DMS 273 (cell line): ENCODE measurements at regions not wholly inside any gene's neighbourhood (a gene's known extent, or its start where the extent isn't known, plus 50 kb on each side); places are given as distances from the start of the nearest gene placed in this dataset.

ENCODE experiments used
- DNase-seq: peaks from one replicate; lab custom pipeline; 2025; ENCODE audit not compliant: unreplicated experiment; lab: John Stamatoyannopoulos, UW

GRCh38 chr16:86987746-86988670 is 329.2 kb downstream of the C16orf95 start:
- DNase-seq = no peak

GRCh38 chr16:86988920-86989696 is 328.1 kb downstream of the C16orf95 start:
- DNase-seq = no peak

DNA sequence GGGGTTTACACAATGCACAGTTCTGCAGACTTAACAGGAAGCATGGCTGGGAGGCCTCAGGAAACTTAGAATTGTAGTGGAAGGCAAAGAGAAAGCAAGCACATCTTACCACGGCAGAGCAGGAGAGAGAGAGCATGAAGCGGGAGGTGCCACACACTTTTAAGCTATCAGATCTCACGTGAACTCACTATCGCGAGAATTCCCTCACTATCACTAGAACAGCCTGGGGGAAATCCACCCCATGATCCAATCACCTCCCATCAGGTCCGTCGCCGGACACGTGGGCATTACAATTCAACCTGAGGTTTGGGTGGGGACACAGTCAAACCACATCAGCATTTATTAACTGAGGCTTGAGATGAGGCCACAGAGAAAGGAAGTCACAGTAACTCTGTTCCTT is 326.7 kb downstream of the C16orf95 start:
- no peak for DNase-seq

DNA sequence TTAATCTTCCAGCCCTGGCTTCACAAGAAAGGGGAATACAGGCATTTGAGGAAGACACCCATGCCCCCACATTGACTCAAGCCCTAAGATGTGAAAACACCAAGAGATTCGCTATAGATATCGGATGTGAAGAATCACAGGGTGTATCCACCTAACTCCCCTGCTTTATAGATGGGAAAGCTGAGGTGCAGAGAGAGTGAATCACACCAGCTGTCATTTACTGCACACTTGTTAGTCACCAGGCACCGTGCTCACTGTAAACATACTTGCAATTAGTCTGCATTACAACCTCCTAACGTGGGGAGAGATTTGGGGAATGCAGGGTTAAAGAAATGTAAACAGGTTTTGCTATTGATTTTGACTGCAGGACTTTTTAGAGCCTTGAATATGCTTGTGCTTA is 325.5 kb downstream of the C16orf95 start:
- no peak for DNase-seq

DNA sequence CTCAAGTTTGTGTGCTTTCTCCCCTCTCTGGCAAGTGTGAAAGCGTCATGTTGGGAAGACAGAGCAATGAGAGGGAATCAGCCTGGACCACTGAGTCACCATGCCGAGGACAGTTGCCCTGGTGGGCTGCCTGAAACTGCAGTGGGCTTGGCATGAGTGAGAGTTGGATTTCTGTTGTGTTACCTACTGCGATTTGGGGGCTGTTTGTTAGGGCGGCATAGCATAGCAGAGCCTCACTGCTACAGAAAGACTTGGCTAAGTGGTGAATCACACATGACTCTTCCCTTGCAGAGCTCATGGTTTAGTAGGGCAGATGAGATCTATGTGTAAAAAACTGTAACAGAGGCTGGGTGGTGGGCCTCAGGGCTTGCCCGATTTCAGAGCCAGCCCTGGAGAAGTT is 324.6 kb downstream of the C16orf95 start:
- DNase-seq = no peak

- DNase-seq = no peak
These were observed 323.6 kb downstream of the C16orf95 start for GRCh38 chr16:86993426-86994110.

DNA sequence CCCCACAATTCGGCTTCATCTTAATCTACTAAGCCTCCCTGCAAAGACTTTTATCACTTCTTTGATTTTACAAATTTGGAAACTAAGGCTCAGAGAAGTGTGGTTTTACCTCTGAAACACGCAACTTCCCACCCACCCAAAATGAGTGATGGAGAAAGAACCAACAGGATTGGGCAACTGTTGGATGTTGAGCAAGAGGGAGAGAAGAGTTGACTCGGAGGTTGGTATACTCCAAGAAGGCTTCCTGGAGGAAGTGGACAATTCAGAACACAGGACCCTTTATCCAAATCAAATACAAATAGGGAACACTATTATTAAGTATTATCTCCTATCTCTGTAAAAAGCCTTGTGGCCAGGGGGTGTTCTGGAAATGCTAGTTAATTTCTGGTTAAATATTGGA is 323.0 kb downstream of the C16orf95 start:
- DNase-seq = no peak

DNA sequence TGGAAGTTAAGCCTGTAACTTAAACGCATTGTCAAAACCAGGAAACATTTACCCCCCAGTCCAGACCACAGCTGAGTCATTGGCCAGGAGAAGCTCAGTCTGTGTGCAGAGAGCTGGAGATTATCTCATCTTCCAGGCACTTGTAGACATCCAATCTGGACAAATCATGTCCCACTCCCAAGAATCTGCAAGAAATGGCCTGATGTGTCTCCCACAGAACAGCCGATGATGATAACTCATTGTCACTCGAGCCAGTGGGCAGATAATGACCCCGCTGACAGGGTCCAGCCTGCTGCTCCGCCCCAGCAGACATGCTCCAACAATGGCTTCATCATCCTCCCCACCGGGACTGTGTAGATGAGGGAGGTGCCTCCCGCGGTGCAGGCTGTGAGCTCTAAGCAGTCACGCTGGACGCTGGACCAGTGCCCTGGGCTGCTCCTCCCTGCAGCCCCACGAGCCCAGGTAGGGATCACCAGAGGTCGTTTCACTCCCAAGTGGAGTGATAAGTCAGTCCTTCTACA is 322.5 kb downstream of the C16orf95 start:
- no peak for DNase-seq

GRCh38 chr16:86995456-86995855 is 321.7 kb downstream of the C16orf95 start:
- no peak for DNase-seq

GRCh38 chr16:86996081-86996480 is 321.1 kb downstream of the C16orf95 start:
- no peak for DNase-seq

DNA sequence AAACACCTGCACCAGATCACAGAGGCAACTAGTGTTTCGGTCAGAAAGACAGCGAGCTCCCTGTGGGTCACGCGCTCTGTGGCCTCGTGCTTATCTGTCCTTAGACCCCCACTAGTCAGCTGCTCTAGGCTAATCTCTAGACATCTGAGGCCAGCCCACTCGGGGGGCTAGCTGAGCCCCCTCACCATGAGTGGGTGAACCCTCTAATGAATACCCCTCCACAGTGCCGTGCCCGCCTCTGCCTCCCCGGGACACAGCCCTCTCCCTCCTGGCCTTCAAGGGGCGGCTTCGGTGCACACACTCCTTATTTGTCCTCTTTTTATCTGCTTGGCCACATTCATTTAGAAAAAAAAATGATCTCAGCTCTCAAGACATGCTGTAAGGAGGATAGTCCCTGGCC is 320.1 kb downstream of the C16orf95 start:
- no peak for DNase-seq

GRCh38 chr16:86998196-86999001 is 318.8 kb downstream of the C16orf95 start:
- DNase-seq = no peak

DNA sequence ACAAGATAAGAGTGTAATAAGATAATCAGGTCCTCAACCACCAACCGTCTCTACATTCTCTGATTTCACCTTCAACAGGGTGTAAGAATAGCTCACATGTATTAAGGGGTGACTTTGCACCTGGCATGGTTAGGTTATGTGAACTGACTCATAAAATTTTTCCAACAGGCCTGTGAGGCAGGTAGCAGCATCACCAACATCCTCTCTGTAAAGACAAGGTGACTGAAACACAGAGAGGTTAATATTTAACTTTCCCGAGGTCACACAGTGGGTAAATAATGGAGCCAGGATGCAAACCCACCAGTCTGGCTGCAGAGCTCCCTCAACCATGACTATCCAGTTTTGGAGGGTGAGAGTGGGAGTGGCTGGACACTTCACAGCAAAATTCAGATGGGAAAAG is 317.2 kb downstream of the C16orf95 start:
- no peak for DNase-seq

- no peak for DNase-seq
These were observed 314.3 kb downstream of the C16orf95 start for GRCh38 chr16:87002717-87003413.

GRCh38 chr16:87003414-87003755 is 313.8 kb downstream of the C16orf95 start:
- no peak for DNase-seq

- no peak for DNase-seq
These were observed 311.2 kb downstream of the C16orf95 start for GRCh38 chr16:87006021-87006420.

DNA sequence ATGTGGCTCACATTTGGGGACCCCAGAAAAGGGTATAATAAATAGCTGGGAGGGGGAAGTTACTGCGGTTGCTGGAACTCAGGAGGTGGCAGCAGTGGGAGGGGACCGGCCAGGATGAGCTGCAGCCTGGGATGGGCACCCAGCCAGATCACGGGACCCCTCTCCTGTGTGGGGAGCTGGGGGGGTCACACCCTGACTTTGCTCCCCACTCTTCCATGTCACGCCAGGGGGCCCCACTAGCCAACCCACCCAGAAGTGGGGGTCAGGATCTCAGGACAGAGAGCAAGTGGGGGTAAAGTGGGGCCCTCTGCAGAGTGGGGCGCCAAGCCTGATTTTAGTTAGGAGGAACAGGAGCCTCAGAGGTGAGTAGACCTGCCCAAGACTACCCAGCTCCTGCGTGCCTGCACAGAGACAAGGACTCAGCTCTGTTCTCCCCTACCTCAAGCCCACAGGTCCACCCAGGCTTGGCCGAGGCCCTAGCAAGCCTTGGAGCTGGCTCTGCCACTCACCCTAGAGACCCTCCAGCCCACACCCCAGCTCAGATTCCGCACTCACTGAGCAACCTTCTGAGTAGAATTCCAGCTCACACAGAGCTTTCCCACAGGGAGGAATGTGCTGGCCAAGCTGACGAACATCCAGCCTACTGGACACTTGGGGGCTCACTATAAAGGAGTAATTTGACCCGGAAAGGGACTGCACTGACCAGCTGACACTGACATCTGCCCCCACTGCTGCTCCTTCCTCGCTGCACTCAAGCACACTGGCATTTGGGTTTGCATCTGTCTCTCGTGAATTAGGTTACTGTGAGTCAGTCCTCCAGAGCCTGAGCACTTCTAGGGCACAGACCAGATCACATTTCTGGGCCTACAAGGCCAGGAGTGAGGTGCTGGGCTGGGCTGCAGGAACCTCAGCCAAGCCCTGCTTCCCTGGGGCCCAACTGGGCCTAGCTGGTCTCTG is 310.1 kb downstream of the C16orf95 start:
- DNase-seq = no peak

GRCh38 chr16:87007907-87008306 is 309.3 kb downstream of the C16orf95 start:
- no peak for DNase-seq

- DNase-seq = no peak
These were observed 308.5 kb downstream of the C16orf95 start for GRCh38 chr16:87008664-87009063.
